K562 (cell line): ENCODE measurements at regions not wholly inside any gene's neighbourhood (a gene's known extent, or its start where the extent isn't known, plus 50 kb on each side); places are given as distances from the start of the nearest gene placed in this dataset.

ENCODE experiments used
- ATAC-seq: fragments of 200-7000 bp; cut with Tn5 transposase; 3 replicates; pipeline ENCODE4 v1.9.1; 2020; ENCODE audit warnings: moderate library complexity
- BruUV-seq: library from RNA; stranded (reverse); fragments of 400-500 nt; replicated peaks from 2 replicates; lab custom pipeline; 2021; lab: Mats Ljungman, UMichigan
- CTCF ChIA-PET: fragments of 300-600 bp; formaldehyde crosslinking; extraction: SDS; loops from one replicate; lab custom pipeline; 2021; ENCODE audit warnings: low intra/inter-chr PET ratio; lab: Yijun Ruan, JAX
- POLR2A ChIA-PET: fragments of 300-600, 350-650 bp; sonication (Branson Sonifier 250); formaldehyde crosslinking; extraction: SDS; loops from one replicate; lab custom pipeline; 2021; ENCODE audit warnings: antibody characterized with exemption, inconsistent platforms; lab: Yijun Ruan, JAX
- DNase-seq, 4 experiments: peaks; one replicate each; pipeline versions ENCODE4 v3.0.0 to v3.0.0-alpha.2; 2011 to 2018; ENCODE audit warnings: low spot score in 3 of 4, mixed read lengths in 3 of 4; ENCODE audit errors: extremely low read depth in 1 of 4
- FAIRE-seq: peaks from 2 replicates; lab custom pipeline; 2011; peaks lifted over from hg19 to GRCh38; lab: Jason Lieb, UNC
- H2AFZ ChIP-seq: 2 replicates; pipeline ENCODE4 v1.6.0; 2011; ENCODE audit warnings: low read depth, low read length, control low read depth, inconsistent platforms
- H3K27ac ChIP-seq: fragments of 200-600 bp; 3 replicates; pipeline ENCODE4 v1.8.0; 2011; ENCODE audit warnings: low read depth, mild to moderate bottlenecking, control low read depth, inconsistent platforms, low read length, moderate library complexity, mixed read lengths; ENCODE audit errors: extremely low read depth
- H3K27me3 ChIP-seq, 2 experiments: fragments of 300-600 bp in 1 of 2; 2 replicates in 1 of 2; 3 replicates in 1 of 2; pipeline versions ENCODE4 v1.6.0 to v1.8.0; 2011; ENCODE audit warnings: inconsistent platforms in 2 of 2, low read length in 2 of 2, mild to moderate bottlenecking in 1 of 2, mixed read lengths in 1 of 2, moderate library complexity in 1 of 2; ENCODE audit not compliant: control insufficient read depth in 2 of 2, insufficient read depth in 2 of 2
- H3K36me3 ChIP-seq: fragments of 300-600 bp; 3 replicates; pipeline ENCODE4 v1.8.0; 2011; ENCODE audit warnings: mild to moderate bottlenecking, low read length, inconsistent platforms; ENCODE audit not compliant: control insufficient read depth, insufficient read depth
- H3K4me1 ChIP-seq, 2 experiments: fragments of 200-600 bp in 1 of 2; replicated peaks in 1 of 2; 2 replicates in 1 of 2; 3 replicates in 1 of 2; pipeline versions ENCODE4 v1.5.1 to v1.8.0; 2011; ENCODE audit warnings: inconsistent platforms in 2 of 2, low read length in 2 of 2, mild to moderate bottlenecking in 1 of 2, mixed read lengths in 1 of 2, moderate library complexity in 1 of 2; ENCODE audit not compliant: control insufficient read depth in 2 of 2, insufficient read depth in 2 of 2
- H3K4me2 ChIP-seq: 2 replicates; pipeline ENCODE4 v1.6.1; 2011; ENCODE audit warnings: low read length, control low read depth, inconsistent platforms, mixed read lengths; ENCODE audit not compliant: insufficient read depth
- H3K4me3 ChIP-seq: fragments of 200-600 bp; sonication (generic), shearing (Covaris generic); 2 replicates; pipeline ENCODE4 v1.5.1; 2016; ENCODE audit warnings: control low read depth, inconsistent platforms
- H3K79me2 ChIP-seq: fragments of 200-600 bp; 3 replicates; pipeline ENCODE4 v1.8.0; 2011; ENCODE audit warnings: low read length, inconsistent platforms; ENCODE audit not compliant: control insufficient read depth, insufficient read depth
- H3K9ac ChIP-seq, 2 experiments: 2 replicates each; pipeline versions ENCODE4 v1.6.0 to v1.6.1; 2011; ENCODE audit warnings: low read depth in 2 of 2, low read length in 2 of 2, control low read depth in 1 of 2, inconsistent platforms in 1 of 2, mild to moderate bottlenecking in 1 of 2, mixed read lengths in 1 of 2; ENCODE audit not compliant: insufficient read depth in 1 of 2
- H3K9me1 ChIP-seq: one replicate; pipeline ENCODE4 v1.6.0; 2011; ENCODE audit warnings: inconsistent platforms, mild to moderate bottlenecking, low read length, moderate library complexity; ENCODE audit not compliant: control insufficient read depth, insufficient read depth
- H3K9me3 ChIP-seq: replicated peaks from 2 replicates; pipeline ENCODE4 v1.5.1; 2011; ENCODE audit warnings: low read depth, low read length, inconsistent platforms; ENCODE audit not compliant: control insufficient read depth, insufficient read depth
- H4K20me1 ChIP-seq: replicated peaks from 2 replicates; pipeline ENCODE4 v1.6.1; 2011; ENCODE audit warnings: low read length, inconsistent platforms, mixed read lengths; ENCODE audit not compliant: control insufficient read depth, insufficient read depth
- MAFG ChIP-seq: fragments of 450-650 bp; conservative IDR thresholded peaks from 2 replicates; pipeline ENCODE4 v1.6.1; 2016; ENCODE audit warnings: missing genetic modification characterization, missing compliant biosample characterization
- ZNF316 ChIP-seq: fragments of 450-650 bp; IDR thresholded peaks from 2 replicates; pipeline ENCODE4 v1.6.1; 2016
- WGBS: fragments of 100-300 bp; shearing (Covaris generic); methylation state at CpG from one replicate; pipeline ENCODE4 v1.1.6; 2016; ENCODE audit warnings: low coverage, mixed read lengths; ENCODE audit not compliant: insufficient coverage; ENCODE audit errors: missing lambda C conversion rate; 5-methylcytosine and 5-hydroxymethylcytosine counted together
- in situ Hi-C: fragments of 300-500 bp; cut with MboI; formaldehyde crosslinking; loops from 4 replicates; pipeline ENCODE4 v1.15.0; 2018; ENCODE audit warnings: inconsistent platforms, mixed read lengths
- intact Hi-C: fragments of 100-400 bp; cut with micrococcal nuclease; formaldehyde crosslinking; loops from 2 replicates; pipeline ENCODE4 v1.14.2; 2022
- TF ChIP-seq, protein P1 (sequence below): fragments of 150-350 bp; IDR thresholded peaks from 2 replicates; pipeline ENCODE4 v1.6.1; 2014; ENCODE audit warnings: low read depth, mild to moderate bottlenecking, low read length, borderline replicate concordance

DNA sequence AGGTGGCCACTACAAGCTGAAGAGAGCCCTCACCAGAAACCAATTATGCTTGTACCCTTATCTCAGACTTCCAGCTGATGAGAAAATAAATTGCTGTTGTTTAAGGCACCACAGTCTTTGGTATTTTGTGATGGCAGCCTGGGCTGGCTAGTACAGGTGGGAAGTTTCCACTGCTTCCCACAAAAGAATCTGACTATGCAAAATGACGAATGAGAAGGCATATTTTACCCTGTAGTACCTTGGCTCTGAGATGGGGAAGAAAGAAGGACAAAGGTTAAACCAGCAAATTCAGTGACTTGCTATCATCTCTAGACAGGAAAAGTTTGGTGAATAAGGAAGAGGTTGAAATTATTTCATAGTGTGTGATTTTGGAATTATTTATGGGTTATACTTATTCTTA, 112.8 kb upstream of the ELL2 start:
- in situ Hi-C loops = no loop called here
- Histone ChIP-seq H3K9ac (no peak overlapping the region), H3K9me1 (no peaks in the 10 kb centered on the region), H2AFZ (no peak overlapping the region), H3K27ac (no peak overlapping the region), H3K79me2 (no peaks in the 10 kb centered on the region), H3K9me3 (no peaks in the 10 kb centered on the region), H3K4me2 (no peak overlapping the region), H3K27me3 (no peaks in the 10 kb centered on the region), H3K36me3 (no peaks in the 10 kb centered on the region)
- DNase-seq (no peak), FAIRE-seq (no peak), ATAC-seq (no peak)
- POLR2A ChIA-PET = interaction anchor here (0.9 to 1.7 kb wide), 2 partner anchors 10 to 20 kb away, joined by 4 to 5 read pairs; no protein-coding TSS in a partner anchor
- CTCF ChIA-PET = no interaction called here
- TF ChIP-seq, protein P1, sequence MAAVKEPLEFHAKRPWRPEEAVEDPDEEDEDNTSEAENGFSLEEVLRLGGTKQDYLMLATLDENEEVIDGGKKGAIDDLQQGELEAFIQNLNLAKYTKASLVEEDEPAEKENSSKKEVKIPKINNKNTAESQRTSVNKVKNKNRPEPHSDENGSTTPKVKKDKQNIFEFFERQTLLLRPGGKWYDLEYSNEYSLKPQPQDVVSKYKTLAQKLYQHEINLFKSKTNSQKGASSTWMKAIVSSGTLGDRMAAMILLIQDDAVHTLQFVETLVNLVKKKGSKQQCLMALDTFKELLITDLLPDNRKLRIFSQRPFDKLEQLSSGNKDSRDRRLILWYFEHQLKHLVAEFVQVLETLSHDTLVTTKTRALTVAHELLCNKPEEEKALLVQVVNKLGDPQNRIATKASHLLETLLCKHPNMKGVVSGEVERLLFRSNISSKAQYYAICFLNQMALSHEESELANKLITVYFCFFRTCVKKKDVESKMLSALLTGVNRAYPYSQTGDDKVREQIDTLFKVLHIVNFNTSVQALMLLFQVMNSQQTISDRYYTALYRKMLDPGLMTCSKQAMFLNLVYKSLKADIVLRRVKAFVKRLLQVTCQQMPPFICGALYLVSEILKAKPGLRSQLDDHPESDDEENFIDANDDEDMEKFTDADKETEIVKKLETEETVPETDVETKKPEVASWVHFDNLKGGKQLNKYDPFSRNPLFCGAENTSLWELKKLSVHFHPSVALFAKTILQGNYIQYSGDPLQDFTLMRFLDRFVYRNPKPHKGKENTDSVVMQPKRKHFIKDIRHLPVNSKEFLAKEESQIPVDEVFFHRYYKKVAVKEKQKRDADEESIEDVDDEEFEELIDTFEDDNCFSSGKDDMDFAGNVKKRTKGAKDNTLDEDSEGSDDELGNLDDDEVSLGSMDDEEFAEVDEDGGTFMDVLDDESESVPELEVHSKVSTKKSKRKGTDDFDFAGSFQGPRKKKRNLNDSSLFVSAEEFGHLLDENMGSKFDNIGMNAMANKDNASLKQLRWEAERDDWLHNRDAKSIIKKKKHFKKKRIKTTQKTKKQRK = no peak
- TF ChIP-seq MAFG (tag) (0 out of 2 replicates have a peak, but pooled peaks have one; percentile 9), ZNF316 (0 out of 2 replicates have a peak, but pooled peaks have one; percentile 10)
- TF ChIP-seq, all 486 proteins: peak for 2
- Histone ChIP-seq H3K4me3 (no peak overlapping the region), H4K20me1 (no peaks in the 10 kb centered on the region), H3K4me1 (no peaks in the 10 kb centered on the region)
- BruUV-seq = no TSS peak
- intact Hi-C loops = no loop called here
- WGBS = 6% methylated on average over 1 of the region's 1 CpG
